Activated CD4-positive, alpha-beta T cell treated with anti-CD3 and anti-CD28 coated beads, Interleukin-2, amount 10 ng/mL, durations not matched to agents 7 days and 5 days (primary cell): ENCODE measurements at regions not wholly inside any gene's neighbourhood (a gene's known extent, or its start where the extent isn't known, plus 50 kb on each side); places are given as distances from the start of the nearest gene placed in this dataset.
"Not testable (repeated sequence)": the region's sequence is repeated elsewhere in the genome, so short reads cannot be mapped to it uniquely, and the experiment has no call there.

Source experiments
- CTCF ChIA-PET: fragments of 350-600 bp; sonication (Branson Sonifier 250); formaldehyde crosslinking; loops from one replicate; lab custom pipeline; 2021; ENCODE audit warnings: antibody characterized with exemption; lab: Charles Lee
- POLR2A ChIA-PET: fragments of 350-600 bp; sonication (Branson Sonifier 250); formaldehyde crosslinking; loops from one replicate; lab custom pipeline; 2021; ENCODE audit warnings: antibody characterized with exemption; lab: Charles Lee
- DNase-seq: peaks from one replicate; pipeline ENCODE4 v3.0.0-alpha.2; 2020
- H3K27ac Mint-ChIP-seq: one replicate; pipeline ENCODE4 v1.8.0; 2021; ENCODE audit warnings: mild to moderate bottlenecking, moderate library complexity, mixed read lengths
- H3K27me3 Mint-ChIP-seq: one replicate; pipeline ENCODE4 v1.8.0; 2021; ENCODE audit warnings: mixed read lengths
- H3K36me3 Mint-ChIP-seq: one replicate; pipeline ENCODE4 v1.8.0; 2021; ENCODE audit warnings: low read depth, mixed read lengths
- H3K4me1 Mint-ChIP-seq: one replicate; pipeline ENCODE4 v1.8.0; 2021; ENCODE audit warnings: mixed read lengths
- H3K4me3 Mint-ChIP-seq: one replicate; pipeline ENCODE4 v1.8.0; 2021; ENCODE audit warnings: mild to moderate bottlenecking, moderate library complexity, mixed read lengths
- H3K9me3 Mint-ChIP-seq: one replicate; pipeline ENCODE4 v1.8.0; 2021; ENCODE audit warnings: mixed read lengths

DNA sequence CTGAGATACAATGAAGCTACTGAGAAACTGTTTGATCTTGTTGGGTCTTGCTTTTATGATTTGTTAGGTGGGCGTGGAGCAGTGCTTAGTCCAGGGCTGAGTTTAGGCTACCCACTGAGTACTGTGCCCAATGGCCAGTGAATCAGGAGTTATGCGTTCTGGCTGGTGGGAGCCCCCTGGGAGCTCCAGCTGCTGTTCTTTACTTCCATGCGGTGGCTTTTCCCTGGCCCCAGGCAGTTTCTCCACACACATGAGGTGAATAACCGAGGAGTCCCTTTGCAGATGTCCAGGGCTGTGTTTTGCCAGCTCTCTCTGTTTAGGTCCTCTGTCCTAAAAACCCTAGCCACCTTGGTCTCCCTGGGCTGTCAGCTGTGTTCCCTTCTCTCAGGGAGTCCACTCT lies 106.5 kb downstream of the KLF13 start:
- H3K9me3 Mint-ChIP-seq = peaks cover under 1% of the 10 kb centered on the region
- no peak for DNase-seq
- H3K36me3 Mint-ChIP-seq = no peaks in the 10 kb centered on the region
- H3K4me3 Mint-ChIP-seq = no peak overlapping the region
- CTCF ChIA-PET = interaction anchor here (0.7 to 2.9 kb wide), 10 partner anchors 13 to 144 kb away, joined by 3 to 19 read pairs (median 4); no protein-coding TSS in a partner anchor
- H3K27ac Mint-ChIP-seq = peak overlapping the region; percentile 95
- H3K27me3 Mint-ChIP-seq = no peaks in the 10 kb centered on the region
- H3K4me1 Mint-ChIP-seq = peaks cover 79% of the 10 kb centered on the region
- POLR2A ChIA-PET = no interaction called here

DNA sequence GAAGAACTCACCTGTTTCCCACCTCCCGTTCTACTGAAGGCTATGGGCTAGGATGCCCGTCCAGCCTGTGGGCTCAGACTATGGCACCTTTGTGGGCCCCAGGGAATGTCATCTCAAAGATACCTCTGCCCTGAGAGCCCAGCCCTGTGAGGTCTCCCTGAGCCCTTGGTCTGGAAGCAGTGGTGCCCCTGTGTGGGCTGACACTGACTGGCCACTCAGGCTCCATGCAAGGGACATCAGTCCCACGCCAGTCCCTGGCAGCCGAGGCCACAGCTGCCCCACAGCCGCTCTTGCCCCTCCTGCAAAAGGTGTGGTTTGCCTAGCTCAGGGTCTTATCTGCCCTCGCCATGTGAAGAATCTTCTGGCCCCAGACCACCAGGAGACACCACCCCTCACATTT lies 106.9 kb downstream of the KLF13 start:
- CTCF ChIA-PET = interaction anchor here (0.7 to 2.9 kb wide), 8 partner anchors 14 to 145 kb away, joined by 3 to 19 read pairs (median 7); no protein-coding TSS in a partner anchor
- no peaks in the 10 kb centered on the region for H3K9me3 Mint-ChIP-seq
- peak overlapping the region; percentile 59 for H3K4me3 Mint-ChIP-seq
- no peak for DNase-seq
- H3K4me1 Mint-ChIP-seq = peaks cover 83% of the 10 kb centered on the region
- POLR2A ChIA-PET = interaction anchor here (1.8 kb wide), 1 partner anchor 69 kb away, joined by 9 read pairs; no protein-coding TSS in a partner anchor
- peak overlapping the region; percentile 95 for H3K27ac Mint-ChIP-seq
- H3K36me3 Mint-ChIP-seq = no peaks in the 10 kb centered on the region
- no peaks in the 10 kb centered on the region for H3K27me3 Mint-ChIP-seq

DNA sequence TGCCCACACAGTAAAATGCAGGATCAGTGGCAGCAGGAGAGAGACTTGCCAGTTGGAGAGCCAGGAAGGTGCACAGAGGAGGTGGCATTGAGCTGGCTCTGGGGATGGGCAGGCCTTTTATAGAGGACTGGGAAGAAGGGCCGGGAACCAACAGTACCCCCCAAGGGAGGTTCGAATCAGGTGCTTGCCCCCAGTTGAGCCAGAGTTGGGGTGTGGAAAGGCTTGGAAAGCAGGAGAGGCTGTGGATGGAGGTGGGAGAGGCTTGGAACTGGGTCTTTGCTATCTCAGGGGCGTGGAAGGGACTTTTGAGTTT lies 107.6 kb downstream of the KLF13 start:
- DNase-seq = no peak
- Mint-ChIP-seq H3K9me3 (no peaks in the 10 kb centered on the region), H3K27me3 (no peaks in the 10 kb centered on the region), H3K4me1 (peaks cover 85% of the 10 kb centered on the region), H3K4me3 (peak overlapping the region; percentile 59), H3K27ac (peak overlapping the region; percentile 95), H3K36me3 (no peaks in the 10 kb centered on the region)
- CTCF ChIA-PET = interaction anchor here (0.7 to 3.3 kb wide), 28 partner anchors 9 to 306 kb away, joined by 3 to 19 read pairs (median 5); partner anchors contain the start of gene KLF13
- POLR2A ChIA-PET = interaction anchor here (1.1 to 1.8 kb wide), 5 partner anchors 34 to 108 kb away, joined by 3 to 9 read pairs (median 6); partner anchors contain the start of gene KLF13

DNA sequence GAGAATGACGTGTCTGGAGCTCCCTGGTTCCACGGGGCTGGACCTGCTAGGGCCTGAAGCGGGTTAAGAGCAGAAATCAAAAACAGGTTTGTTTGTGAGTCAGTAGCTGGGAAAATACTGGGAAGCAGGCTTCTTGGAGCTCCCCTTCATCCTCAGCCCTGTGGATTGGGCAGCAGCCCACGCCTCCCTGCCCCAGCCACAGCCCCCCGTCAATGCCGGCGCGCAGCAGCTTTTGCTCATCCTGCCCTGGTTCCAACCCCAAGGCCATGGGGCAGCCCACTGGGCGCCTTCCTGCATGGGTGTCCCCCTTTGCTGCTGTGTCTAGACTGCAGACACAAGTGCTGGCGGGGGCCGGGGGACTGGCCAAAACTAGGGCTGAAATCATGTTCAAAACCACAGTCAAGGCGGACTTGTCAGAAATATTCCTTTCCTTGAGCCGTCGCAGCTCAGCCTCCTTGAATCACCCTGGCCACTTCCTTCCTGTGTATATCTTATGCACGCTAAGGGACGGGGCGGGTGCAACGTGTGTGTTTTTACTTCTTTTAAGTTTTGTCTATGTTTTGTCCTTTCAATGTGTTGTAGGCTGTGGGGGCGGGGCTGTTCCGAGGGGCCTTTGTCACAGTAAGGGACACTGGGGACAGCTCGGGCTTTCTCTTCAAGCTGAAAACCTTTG lies 108.1 kb downstream of the KLF13 start:
- Mint-ChIP-seq H3K4me1 (peaks cover 88% of the 10 kb centered on the region), H3K27ac (peak overlapping the region; percentile 95), H3K9me3 (no peaks in the 10 kb centered on the region), H3K27me3 (no peaks in the 10 kb centered on the region), H3K36me3 (no peaks in the 10 kb centered on the region), H3K4me3 (peak overlapping the region; percentile 59)
- peak; percentile 92 for DNase-seq
- ChIA-PET POLR2A (interaction anchor here (0.6 to 1.8 kb wide), 6 partner anchors 33 to 218 kb away, joined by 3 to 9 read pairs (median 4); partner anchors contain the start of gene KLF13), CTCF (interaction anchor here (0.6 to 3.3 kb wide), 37 partner anchors 9 to 306 kb away, joined by 3 to 19 read pairs (median 4); partner anchors contain the start of gene KLF13)

DNA sequence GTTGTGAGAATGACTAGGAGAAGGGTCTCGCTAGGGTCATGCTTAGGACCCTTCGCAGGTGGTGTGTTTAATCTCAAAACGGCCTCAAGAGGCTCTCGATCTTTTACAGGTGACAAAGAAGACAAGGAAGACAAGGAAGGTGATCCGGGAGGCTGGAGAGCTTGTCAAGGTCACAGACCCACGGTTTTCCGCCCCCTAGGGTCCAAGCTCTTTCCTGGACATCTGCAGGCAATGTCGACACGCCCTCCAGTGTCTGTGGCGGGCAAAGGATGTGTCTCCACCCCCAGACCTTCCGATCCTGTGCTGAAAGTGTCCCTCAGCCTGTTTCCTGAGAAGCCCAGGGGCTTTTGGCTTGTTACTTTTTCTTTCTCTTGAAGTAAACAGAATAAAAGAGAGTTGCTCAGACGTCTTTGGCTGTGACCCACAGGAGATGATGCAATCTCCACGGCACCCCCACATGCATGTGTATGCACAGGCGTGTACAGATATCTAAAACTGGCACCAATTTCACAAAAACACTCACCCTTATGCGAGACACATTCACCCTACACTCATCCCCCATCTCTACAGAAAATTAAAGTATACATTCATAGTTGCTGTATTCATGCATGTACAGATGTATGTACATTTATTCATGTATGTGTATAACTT lies 108.8 kb downstream of the KLF13 start:
- no peaks in the 10 kb centered on the region for H3K9me3 Mint-ChIP-seq
- CTCF ChIA-PET = interaction anchor here (0.6 to 3.3 kb wide), 33 partner anchors 9 to 307 kb away, joined by 3 to 19 read pairs (median 4); partner anchors contain the start of gene KLF13
- POLR2A ChIA-PET = interaction anchor here (0.6 to 1.8 kb wide), 6 partner anchors 33 to 219 kb away, joined by 3 to 9 read pairs (median 4); partner anchors contain the start of gene KLF13
- H3K27me3 Mint-ChIP-seq = no peaks in the 10 kb centered on the region
- no peaks in the 10 kb centered on the region for H3K36me3 Mint-ChIP-seq
- DNase-seq = peak; percentile 88
- peak overlapping the region; percentile 59 for H3K4me3 Mint-ChIP-seq
- H3K4me1 Mint-ChIP-seq = peaks cover 84% of the 10 kb centered on the region
- peak overlapping the region; percentile 95 for H3K27ac Mint-ChIP-seq

DNA sequence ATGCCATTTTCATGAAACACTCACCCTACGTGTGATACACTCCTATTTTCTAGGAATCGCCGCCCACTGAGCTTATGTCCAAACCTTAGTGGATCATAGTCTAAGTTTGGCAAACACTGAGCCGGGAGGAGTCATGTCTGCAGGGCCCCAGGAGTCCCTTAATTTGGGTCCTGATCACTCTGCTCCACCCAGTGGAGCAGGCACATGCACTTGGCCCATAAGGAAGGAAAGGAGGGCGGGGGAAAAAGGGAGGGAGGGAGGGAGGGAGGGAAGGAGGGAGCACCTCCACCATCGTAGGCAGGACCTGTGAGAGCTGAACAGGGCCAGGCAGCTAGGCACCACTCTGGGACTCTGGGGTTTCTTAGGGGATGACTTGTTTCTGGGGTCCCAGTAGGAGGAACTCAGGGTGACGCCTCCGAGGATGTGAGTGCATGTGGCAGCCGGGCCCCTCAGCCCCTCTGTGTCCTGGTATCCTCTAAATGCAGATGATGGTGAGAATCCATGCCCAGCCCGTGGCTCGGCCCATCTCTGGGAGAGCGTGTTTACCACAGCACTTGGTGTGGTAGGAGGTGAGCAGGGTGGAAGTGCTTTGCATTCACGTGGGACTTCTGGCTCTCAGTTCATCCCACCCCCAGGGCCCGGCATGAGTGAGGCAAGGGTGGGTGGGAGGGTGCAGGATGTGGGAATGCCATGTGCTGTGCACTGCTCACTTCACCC lies 109.4 kb downstream of the KLF13 start:
- H3K36me3 Mint-ChIP-seq = no peaks in the 10 kb centered on the region
- peak; percentile 36 for DNase-seq
- no peaks in the 10 kb centered on the region for H3K9me3 Mint-ChIP-seq
- no peaks in the 10 kb centered on the region for H3K27me3 Mint-ChIP-seq
- peaks cover 82% of the 10 kb centered on the region for H3K4me1 Mint-ChIP-seq
- peak overlapping the region; percentile 59 for H3K4me3 Mint-ChIP-seq
- CTCF ChIA-PET = interaction anchor here (1.0 to 5.5 kb wide), 18 partner anchors 18 to 307 kb away, joined by 3 to 32 read pairs (median 4); partner anchors contain the start of gene KLF13
- H3K27ac Mint-ChIP-seq = peak overlapping the region; percentile 95
- POLR2A ChIA-PET = no interaction called here

DNA sequence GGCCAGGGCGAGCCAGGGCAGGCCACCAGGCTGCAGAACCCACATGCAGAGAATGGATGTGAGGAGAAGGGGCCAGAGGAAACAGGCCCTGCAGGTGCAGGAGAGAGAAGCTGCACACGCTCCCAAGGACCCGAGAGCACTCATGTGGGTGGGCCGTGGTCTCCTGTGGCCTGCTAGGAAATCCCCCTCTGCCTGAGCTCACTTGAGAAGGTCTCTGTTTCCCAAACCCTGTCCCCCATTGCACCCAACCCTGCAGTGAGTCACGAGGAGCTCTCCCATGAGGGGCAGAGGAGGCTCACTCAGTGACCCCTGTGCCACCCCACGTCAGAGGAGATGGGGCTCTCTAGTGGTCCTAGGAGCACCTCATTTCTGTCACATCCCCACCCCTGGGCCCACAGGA lies 111.1 kb downstream of the KLF13 start:
- CTCF ChIA-PET = interaction anchor here (0.6 to 5.5 kb wide), 7 partner anchors 10 to 223 kb away, joined by 3 to 32 read pairs (median 4); no protein-coding TSS in a partner anchor
- POLR2A ChIA-PET = no interaction called here
- no peak overlapping the region for H3K4me3 Mint-ChIP-seq

DNA sequence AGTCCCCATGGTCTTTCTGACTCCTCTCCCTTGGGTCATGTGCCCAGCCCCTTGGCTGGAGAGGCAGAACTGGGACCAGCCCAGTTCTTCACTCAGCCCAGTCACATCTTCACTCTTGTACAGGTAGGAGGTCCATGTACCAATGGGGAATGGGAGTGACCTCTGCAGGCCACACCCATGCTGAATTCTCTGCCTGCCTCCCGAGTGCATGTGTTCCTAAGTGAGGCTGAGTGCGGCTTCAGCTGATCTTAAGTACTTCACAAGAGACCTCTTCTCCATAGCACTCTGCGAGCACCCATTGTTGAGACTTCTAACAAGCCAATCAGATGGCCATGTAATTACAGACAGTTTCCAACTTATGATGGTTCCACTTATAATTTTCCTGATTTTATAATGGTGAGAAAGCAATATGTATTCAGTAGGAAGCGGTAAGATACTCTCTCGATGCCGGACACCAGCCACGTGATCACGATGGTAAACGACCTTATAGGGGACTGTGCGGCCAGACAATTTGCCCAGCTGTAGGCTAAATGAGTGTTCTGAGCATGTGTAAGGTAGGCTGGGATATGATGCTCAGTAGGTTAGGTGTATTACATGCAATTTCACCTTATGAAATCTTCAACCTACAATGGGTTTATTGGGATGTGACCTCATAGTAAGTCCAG lies 112.1 kb downstream of the KLF13 start:
- H3K27ac Mint-ChIP-seq = peak overlapping the region; percentile 95
- H3K27me3 Mint-ChIP-seq = no peaks in the 10 kb centered on the region
- no peak for DNase-seq
- POLR2A ChIA-PET = no interaction called here
- H3K4me1 Mint-ChIP-seq = peaks cover 81% of the 10 kb centered on the region
- CTCF ChIA-PET = interaction anchor here (0.8 to 5.5 kb wide), 8 partner anchors 34 to 224 kb away, joined by 3 to 32 read pairs (median 4); no protein-coding TSS in a partner anchor
- H3K36me3 Mint-ChIP-seq = peaks cover 1% of the 10 kb centered on the region
- H3K4me3 Mint-ChIP-seq = no peak overlapping the region
- no peaks in the 10 kb centered on the region for H3K9me3 Mint-ChIP-seq

More for the DNA sequence above, 111.1 kb downstream of the KLF13 start:
- peak overlapping the region; percentile 95 for H3K27ac Mint-ChIP-seq
- no peak for DNase-seq
- H3K4me1 Mint-ChIP-seq = peaks cover 85% of the 10 kb centered on the region
- no peaks in the 10 kb centered on the region for H3K27me3 Mint-ChIP-seq
- no peaks in the 10 kb centered on the region for H3K36me3 Mint-ChIP-seq
- H3K9me3 Mint-ChIP-seq = no peaks in the 10 kb centered on the region

DNA sequence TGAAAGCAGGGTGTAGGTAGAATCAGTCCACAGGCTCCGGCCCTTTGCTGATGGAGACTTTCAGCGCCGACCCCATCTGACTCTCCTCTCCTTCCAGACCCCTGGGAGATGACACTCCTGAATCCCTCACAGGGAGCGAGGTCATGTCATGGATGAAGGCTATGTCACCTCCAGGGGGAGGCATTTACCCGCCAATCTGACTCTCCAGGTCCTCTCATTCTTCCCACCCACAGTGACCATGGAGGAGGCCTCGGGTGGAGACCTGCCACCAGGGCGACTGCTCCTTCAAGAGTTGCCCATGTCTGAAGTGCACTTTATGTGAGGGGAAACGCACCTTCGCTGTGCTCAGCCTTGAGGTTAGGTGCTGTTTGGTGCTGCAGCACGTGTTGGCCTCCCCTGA lies 112.7 kb downstream of the KLF13 start:
- Mint-ChIP-seq H3K36me3 (peaks cover 1% of the 10 kb centered on the region), H3K4me1 (peaks cover 79% of the 10 kb centered on the region), H3K9me3 (no peaks in the 10 kb centered on the region), H3K27me3 (no peaks in the 10 kb centered on the region), H3K27ac (peak overlapping the region; percentile 95), H3K4me3 (peak overlapping the region; percentile 23)
- POLR2A ChIA-PET = no interaction called here
- DNase-seq = peak; percentile 31
- CTCF ChIA-PET = interaction anchor here (0.8 to 5.5 kb wide), 8 partner anchors 20 to 92 kb away, joined by 3 to 32 read pairs (median 4); no protein-coding TSS in a partner anchor

DNA sequence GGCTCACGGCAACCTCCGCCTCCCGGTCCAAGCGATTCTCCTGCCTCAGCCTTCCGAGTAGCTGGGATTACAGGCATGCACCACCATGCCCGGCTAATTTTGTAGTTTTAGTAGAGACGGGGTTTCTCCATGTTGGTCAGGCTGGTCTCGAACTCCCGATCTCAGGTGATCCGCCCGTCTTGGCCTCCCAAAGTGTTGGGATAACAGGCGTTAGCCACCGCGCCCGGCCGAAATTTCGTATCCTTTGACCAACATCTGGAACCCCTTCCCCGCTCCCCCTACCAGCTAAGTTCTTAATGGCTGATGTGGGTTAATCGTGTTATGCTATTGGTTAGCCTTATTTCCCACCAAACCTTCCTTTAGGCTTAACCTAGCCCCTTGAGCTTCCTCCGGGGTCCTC lies 113.6 kb downstream of the KLF13 start:
- H3K36me3 Mint-ChIP-seq, POLR2A ChIA-PET, DNase-seq, H3K9me3 Mint-ChIP-seq, H3K27me3 Mint-ChIP-seq: not testable (repeated sequence)
- Mint-ChIP-seq H3K4me3 (peak overlapping the region; percentile 78), H3K4me1 (peaks cover 71% of the 10 kb centered on the region), H3K27ac (peak overlapping the region; percentile 91)
- CTCF ChIA-PET = interaction anchor here (0.9 to 5.5 kb wide), 8 partner anchors 19 to 178 kb away, joined by 3 to 32 read pairs (median 4); no protein-coding TSS in a partner anchor

DNA sequence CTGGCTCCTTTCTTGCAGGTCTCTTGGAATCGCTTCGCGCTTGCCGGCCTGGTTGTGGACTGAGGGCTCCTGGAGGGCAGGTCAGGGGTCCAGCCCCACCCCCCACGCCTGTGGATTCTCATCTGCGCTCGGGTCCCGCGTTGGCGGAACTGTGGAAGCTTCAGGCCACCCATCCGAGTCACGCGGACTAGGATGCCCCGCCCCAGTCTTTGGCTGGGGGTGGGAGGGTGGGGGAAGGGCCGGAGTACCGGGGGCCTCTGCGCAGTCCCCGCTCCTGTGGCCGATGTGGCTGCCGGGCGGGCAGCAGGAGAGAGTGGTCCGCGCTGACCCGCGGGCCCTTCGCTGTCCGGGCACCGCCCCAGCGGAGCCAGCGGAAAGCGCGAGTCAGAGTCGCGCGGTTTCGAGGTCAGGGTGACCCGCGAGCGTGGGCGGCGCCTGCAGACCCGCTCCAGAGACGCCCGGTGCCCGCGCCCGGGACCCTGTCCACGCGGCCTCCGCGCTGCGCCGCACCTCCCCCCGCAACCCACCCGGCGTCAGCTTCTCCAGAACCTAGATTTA lies 114.2 kb downstream of the KLF13 start:
- Mint-ChIP-seq H3K36me3 (peaks cover 1% of the 10 kb centered on the region), H3K4me3 (peak overlapping the region; percentile 78), H3K9me3 (no peaks in the 10 kb centered on the region), H3K27me3 (no peaks in the 10 kb centered on the region), H3K27ac (peak overlapping the region; percentile 91), H3K4me1 (peaks cover 66% of the 10 kb centered on the region)
- DNase-seq = peak; percentile 50
- POLR2A ChIA-PET = no interaction called here
- CTCF ChIA-PET = interaction anchor here (0.7 to 5.5 kb wide), 7 partner anchors 18 to 178 kb away, joined by 3 to 32 read pairs (median 3); no protein-coding TSS in a partner anchor
